Uterus (tissue), 2 donors: ENCODE measurements at regions not wholly inside any gene's neighbourhood (a gene's known extent, or its start where the extent isn't known, plus 50 kb on each side); places are given as distances from the start of the nearest gene placed in this dataset.
"Not testable (repeated sequence)": the region's sequence is repeated elsewhere in the genome, so short reads cannot be mapped to it uniquely, and the experiment has no call there.

Experiments
- CTCF ChIP-seq, 4 experiments: fragments of 200-600 bp in 2 of 4; fragments of 450-650 bp in 2 of 4; sonication (generic) in 2 of 4; IDR thresholded peaks; one replicate each; pipeline ENCODE4 v1.5.1; 2016 to 2019; ENCODE audit warnings: antibody characterized with exemption in 4 of 4, mild to moderate bottlenecking in 2 of 4, moderate library complexity in 1 of 4
- POLR2A ChIP-seq, 2 donors: fragments of 450-650 bp; IDR thresholded peaks; one replicate each; pipeline ENCODE4 v1.6.1; 2016; ENCODE audit warnings: antibody characterized with exemption in 2 of 2, mild to moderate bottlenecking in 1 of 2, moderate library complexity in 1 of 2

- TF ChIP-seq CTCF, POLR2A (IDR thresholded peaks at IDR 0.05): not testable (repeated sequence)
These were observed 238.4 kb downstream of the LRRC70 start for GRCh38 chr5:62817043-62817442.
